ENCODE measurements at regions not wholly inside any gene's neighbourhood (a gene's known extent, or its start where the extent isn't known, plus 50 kb on each side); places are given as distances from the start of the nearest gene placed in this dataset.

DNA sequence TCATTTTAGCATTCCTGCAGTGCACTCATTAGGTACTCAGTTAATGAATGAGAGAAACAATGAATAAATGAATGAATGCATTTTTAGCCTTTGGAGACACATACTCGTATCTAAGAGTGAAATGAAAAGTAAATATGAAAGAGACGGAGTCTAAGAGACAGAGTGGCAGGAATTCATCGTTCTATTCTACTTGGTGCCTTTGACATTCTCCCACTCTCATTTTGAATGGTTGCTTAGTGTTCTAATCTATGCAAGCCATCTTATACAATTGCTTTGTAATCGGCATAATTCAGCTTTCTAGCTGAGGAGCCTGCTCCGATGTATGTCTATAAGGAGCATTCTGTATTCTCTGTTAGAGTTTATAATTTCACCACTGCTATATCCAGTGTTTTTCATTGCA is 554.9 kb downstream of the PLCL1 start:
- TF ChIP-seq EZH2phosphoT487 (IDR thresholded peaks at IDR 0.05; ENCODE audit: low read depth), result no peak
- TF ChIP-seq, protein P1, sequence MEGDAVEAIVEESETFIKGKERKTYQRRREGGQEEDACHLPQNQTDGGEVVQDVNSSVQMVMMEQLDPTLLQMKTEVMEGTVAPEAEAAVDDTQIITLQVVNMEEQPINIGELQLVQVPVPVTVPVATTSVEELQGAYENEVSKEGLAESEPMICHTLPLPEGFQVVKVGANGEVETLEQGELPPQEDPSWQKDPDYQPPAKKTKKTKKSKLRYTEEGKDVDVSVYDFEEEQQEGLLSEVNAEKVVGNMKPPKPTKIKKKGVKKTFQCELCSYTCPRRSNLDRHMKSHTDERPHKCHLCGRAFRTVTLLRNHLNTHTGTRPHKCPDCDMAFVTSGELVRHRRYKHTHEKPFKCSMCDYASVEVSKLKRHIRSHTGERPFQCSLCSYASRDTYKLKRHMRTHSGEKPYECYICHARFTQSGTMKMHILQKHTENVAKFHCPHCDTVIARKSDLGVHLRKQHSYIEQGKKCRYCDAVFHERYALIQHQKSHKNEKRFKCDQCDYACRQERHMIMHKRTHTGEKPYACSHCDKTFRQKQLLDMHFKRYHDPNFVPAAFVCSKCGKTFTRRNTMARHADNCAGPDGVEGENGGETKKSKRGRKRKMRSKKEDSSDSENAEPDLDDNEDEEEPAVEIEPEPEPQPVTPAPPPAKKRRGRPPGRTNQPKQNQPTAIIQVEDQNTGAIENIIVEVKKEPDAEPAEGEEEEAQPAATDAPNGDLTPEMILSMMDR (IDR thresholded peaks at IDR 0.05; ENCODE audit: low read depth, low read length), result no peak
- H3K9me3 ChIP-seq (ENCODE audit: insufficient read depth, low read length), result no peaks in the 10 kb centered on the region
- no peaks in the 10 kb centered on the region for H4K20me1 ChIP-seq (ENCODE audit: insufficient read depth, low read length)
- no peaks in the 10 kb centered on the region for H3K4me1 ChIP-seq (ENCODE audit: low read length)
- no peaks in the 10 kb centered on the region for H3K36me3 ChIP-seq (replicated peaks; ENCODE audit: low read depth, low read length)
- H3K79me2 ChIP-seq (ENCODE audit: low read length), result no peaks in the 10 kb centered on the region
- no peak overlapping the region for H3K4me2 ChIP-seq (ENCODE audit: low read length)
- no peak overlapping the region for H3K4me3 ChIP-seq (ENCODE audit: low read length)
- H2AFZ ChIP-seq (ENCODE audit: low read depth, low read length), result no peak overlapping the region
- no peak overlapping the region for H3K27ac ChIP-seq (ENCODE audit: low read length)
- H3K9ac ChIP-seq (ENCODE audit: low read length), result no peak overlapping the region
- H3K27me3 ChIP-seq (ENCODE audit: low read depth, low read length), result peaks cover 63% of the 10 kb centered on the region

DNA sequence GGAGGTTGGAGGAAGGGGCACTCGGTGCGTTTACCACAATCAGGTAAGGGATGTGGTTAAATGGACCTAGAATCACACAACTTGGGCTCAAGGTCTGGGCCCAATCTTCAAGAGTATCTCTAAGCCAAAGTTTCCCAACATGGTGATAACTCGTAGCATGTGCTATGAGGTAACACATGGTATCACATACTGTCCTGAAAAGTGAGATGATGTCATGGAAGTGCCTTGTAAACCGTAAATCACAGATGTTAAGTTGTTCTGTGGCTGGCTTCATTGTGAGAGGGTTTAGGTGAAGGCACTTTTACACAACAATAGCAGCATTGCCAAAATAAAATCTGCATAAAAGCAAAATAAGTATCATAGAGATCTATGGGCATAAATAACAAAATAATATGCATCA is 551.8 kb downstream of the PLCL1 start:
- H3K4me1 ChIP-seq (ENCODE audit: low read length), result no peaks in the 10 kb centered on the region
- no peak overlapping the region for H3K27ac ChIP-seq (ENCODE audit: low read length)

DNA sequence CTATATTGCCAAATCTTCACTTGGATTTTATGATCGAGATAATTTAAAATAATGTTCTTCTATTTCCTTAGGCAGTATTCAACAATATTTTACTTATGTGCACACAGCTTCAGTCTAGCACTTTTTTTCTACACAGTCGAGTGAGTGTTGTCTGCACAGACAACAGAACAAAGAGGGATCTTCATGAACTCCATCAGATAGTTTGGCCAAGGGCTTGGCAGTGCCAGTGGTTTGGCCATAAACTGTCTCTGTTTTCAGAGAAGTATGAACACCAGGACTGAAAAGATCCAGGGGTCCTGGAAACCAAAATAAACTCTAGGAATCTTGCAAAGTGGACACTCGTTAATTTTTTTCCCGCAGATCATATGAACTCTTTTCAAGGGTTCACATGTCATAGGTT is 547.3 kb downstream of the PLCL1 start:
- Histone ChIP-seq H3K9me3 (ENCODE audit: insufficient read depth, low read length) (no peaks in the 10 kb centered on the region), H2AFZ (ENCODE audit: low read depth, low read length) (no peak overlapping the region), H3K79me2 (ENCODE audit: low read length) (no peaks in the 10 kb centered on the region), H3K27me3 (ENCODE audit: low read depth, low read length) (peaks cover 35% of the 10 kb centered on the region), H3K4me2 (ENCODE audit: low read length) (no peak overlapping the region), H3K4me3 (ENCODE audit: low read length) (no peak overlapping the region), H4K20me1 (ENCODE audit: insufficient read depth, low read length) (no peaks in the 10 kb centered on the region), H3K36me3 (replicated peaks; ENCODE audit: low read depth, low read length) (no peaks in the 10 kb centered on the region), H3K4me1 (ENCODE audit: low read length) (no peaks in the 10 kb centered on the region), H3K9ac (ENCODE audit: low read length) (no peak overlapping the region), H3K27ac (ENCODE audit: low read length) (no peak overlapping the region)
- TF ChIP-seq EZH2phosphoT487 (IDR thresholded peaks at IDR 0.05; ENCODE audit: low read depth), result no peak
- TF ChIP-seq, protein P1 (IDR thresholded peaks at IDR 0.05; ENCODE audit: low read depth, low read length), result no peak

More for the DNA sequence above, 551.8 kb downstream of the PLCL1 start:
- Histone ChIP-seq H3K36me3 (replicated peaks; ENCODE audit: low read depth, low read length) (no peaks in the 10 kb centered on the region), H3K9me3 (ENCODE audit: insufficient read depth, low read length) (no peaks in the 10 kb centered on the region), H3K4me2 (ENCODE audit: low read length) (no peak overlapping the region), H3K79me2 (ENCODE audit: low read length) (no peaks in the 10 kb centered on the region), H4K20me1 (ENCODE audit: insufficient read depth, low read length) (no peaks in the 10 kb centered on the region), H3K27me3 (ENCODE audit: low read depth, low read length) (peaks cover 59% of the 10 kb centered on the region), H3K9ac (ENCODE audit: low read length) (no peak overlapping the region), H2AFZ (ENCODE audit: low read depth, low read length) (no peak overlapping the region), H3K4me3 (ENCODE audit: low read length) (no peak overlapping the region)
- no peak for TF ChIP-seq EZH2phosphoT487 (IDR thresholded peaks at IDR 0.05; ENCODE audit: low read depth)
- TF ChIP-seq, protein P1 (IDR thresholded peaks at IDR 0.05; ENCODE audit: low read depth, low read length), result no peak

DNA sequence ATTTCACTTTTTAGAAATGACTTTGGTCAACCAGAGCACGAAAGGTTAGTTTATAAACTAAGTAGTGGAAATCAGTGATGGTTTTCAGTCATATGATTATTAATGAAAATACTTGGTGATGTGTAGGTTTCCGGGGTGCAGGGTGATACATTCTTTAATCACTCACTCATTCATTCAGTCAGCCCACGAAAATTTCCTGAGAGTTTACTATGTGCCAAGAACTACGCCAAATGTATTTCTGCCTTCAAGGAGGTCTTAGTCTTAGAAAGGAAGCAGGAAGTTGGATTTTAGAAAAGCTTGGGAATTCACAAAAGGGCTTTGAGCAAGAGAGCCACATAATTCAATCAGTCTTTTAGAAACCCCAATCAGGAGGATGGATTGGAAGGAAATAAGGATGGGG is 543.6 kb downstream of the PLCL1 start:
- H3K9me3 ChIP-seq (ENCODE audit: insufficient read depth, low read length), result no peaks in the 10 kb centered on the region
- no peak overlapping the region for H3K9ac ChIP-seq (ENCODE audit: low read length)
- H3K27me3 ChIP-seq (ENCODE audit: low read depth, low read length), result peaks cover 21% of the 10 kb centered on the region
- no peaks in the 10 kb centered on the region for H3K4me1 ChIP-seq (ENCODE audit: low read length)
- H4K20me1 ChIP-seq (ENCODE audit: insufficient read depth, low read length), result no peaks in the 10 kb centered on the region
- H3K36me3 ChIP-seq (replicated peaks; ENCODE audit: low read depth, low read length), result no peaks in the 10 kb centered on the region
- no peaks in the 10 kb centered on the region for H3K79me2 ChIP-seq (ENCODE audit: low read length)
- no peak for TF ChIP-seq EZH2phosphoT487 (IDR thresholded peaks at IDR 0.05; ENCODE audit: low read depth)
- TF ChIP-seq, protein P1 (IDR thresholded peaks at IDR 0.05; ENCODE audit: low read depth, low read length), result no peak
- H2AFZ ChIP-seq (ENCODE audit: low read depth, low read length), result no peak overlapping the region
- no peak overlapping the region for H3K4me2 ChIP-seq (ENCODE audit: low read length)
- no peak overlapping the region for H3K27ac ChIP-seq (ENCODE audit: low read length)
- no peak overlapping the region for H3K4me3 ChIP-seq (ENCODE audit: low read length)

Measured in OCI-LY3 (cell line).